ENCODE measurements at regions not wholly inside any gene's neighbourhood (a gene's known extent, or its start where the extent isn't known, plus 50 kb on each side); places are given as distances from the start of the nearest gene placed in this dataset.

DNA sequence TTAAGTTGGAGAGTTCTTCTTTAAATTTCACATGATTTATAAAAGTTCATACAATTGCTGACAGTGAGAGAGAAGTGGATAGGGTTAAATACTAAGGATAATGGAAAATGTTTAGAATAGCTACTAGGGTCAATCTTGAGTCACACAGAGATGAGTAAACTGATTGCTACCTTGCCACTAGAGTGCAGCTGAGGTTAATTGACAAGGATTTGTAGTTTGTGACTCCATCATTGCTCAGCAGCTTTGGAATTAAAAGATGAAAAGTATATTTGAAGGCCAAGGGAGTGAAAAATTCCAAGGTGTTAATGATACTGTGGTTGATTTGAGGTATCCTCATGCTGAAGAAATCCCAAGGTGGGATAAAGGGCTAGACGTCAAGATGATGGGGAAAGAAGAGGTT is 524.0 kb downstream of the UTRN start:
- TF ChIP-seq, protein P1, sequence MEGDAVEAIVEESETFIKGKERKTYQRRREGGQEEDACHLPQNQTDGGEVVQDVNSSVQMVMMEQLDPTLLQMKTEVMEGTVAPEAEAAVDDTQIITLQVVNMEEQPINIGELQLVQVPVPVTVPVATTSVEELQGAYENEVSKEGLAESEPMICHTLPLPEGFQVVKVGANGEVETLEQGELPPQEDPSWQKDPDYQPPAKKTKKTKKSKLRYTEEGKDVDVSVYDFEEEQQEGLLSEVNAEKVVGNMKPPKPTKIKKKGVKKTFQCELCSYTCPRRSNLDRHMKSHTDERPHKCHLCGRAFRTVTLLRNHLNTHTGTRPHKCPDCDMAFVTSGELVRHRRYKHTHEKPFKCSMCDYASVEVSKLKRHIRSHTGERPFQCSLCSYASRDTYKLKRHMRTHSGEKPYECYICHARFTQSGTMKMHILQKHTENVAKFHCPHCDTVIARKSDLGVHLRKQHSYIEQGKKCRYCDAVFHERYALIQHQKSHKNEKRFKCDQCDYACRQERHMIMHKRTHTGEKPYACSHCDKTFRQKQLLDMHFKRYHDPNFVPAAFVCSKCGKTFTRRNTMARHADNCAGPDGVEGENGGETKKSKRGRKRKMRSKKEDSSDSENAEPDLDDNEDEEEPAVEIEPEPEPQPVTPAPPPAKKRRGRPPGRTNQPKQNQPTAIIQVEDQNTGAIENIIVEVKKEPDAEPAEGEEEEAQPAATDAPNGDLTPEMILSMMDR (IDR thresholded peaks at IDR 0.05; ENCODE audit: low read depth, low read length) = no peak
- H3K4me3 ChIP-seq (ENCODE audit: low read depth, low read length) = no peak overlapping the region

DNA sequence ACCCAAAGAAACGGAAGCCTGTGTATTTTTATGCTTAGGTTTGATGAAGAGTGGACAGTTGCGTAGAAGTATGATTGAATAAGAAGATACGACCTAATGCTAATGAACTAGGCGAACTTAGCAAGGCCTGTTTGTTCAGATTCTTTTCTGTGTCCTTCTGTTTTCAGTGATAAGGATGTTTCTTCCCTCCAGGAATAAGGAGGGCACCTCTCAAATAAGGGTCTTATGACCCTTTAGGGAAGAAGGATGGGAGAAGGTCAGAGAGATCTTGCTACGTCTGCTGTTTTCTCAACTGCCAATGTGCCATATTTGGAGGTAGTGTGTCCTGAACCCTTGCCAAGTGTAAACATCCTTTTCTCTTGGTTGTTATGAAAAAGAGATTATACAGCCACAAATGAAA is 524.8 kb downstream of the UTRN start:
- TF ChIP-seq, protein P1 (IDR thresholded peaks at IDR 0.05; ENCODE audit: low read depth, low read length) = no peak
- H3K4me3 ChIP-seq (ENCODE audit: low read depth, low read length) = no peak overlapping the region

GRCh38 chr6:144811140-144811539 is 526.0 kb downstream of the UTRN start:
- TF ChIP-seq, protein P1 (IDR thresholded peaks at IDR 0.05; ENCODE audit: low read depth, low read length) = no peak
- H3K4me3 ChIP-seq (ENCODE audit: low read depth, low read length) = no peak overlapping the region

DNA sequence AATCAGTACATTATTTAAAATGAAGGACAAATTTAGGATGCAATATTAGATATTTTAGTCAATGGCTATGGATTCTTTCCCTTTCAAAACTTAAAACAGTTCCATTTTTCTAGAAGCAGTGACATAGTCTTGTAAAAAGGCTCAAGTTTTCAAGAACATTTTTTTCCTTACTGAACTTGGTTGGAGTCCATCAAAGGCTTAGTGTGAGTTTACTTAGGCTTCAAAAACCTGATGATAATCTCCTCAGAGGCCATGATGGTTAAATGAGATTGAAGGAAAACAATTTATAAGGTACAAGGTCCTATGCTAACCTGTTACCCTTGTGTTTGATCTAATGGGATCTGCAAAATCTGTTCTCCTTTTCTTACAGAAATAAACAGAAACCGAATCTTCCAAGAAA is 531.8 kb downstream of the UTRN start:
- TF ChIP-seq, protein P1 (IDR thresholded peaks at IDR 0.05; ENCODE audit: low read depth, low read length) = no peak
- no peak overlapping the region for H3K4me3 ChIP-seq (ENCODE audit: low read depth, low read length)

DNA sequence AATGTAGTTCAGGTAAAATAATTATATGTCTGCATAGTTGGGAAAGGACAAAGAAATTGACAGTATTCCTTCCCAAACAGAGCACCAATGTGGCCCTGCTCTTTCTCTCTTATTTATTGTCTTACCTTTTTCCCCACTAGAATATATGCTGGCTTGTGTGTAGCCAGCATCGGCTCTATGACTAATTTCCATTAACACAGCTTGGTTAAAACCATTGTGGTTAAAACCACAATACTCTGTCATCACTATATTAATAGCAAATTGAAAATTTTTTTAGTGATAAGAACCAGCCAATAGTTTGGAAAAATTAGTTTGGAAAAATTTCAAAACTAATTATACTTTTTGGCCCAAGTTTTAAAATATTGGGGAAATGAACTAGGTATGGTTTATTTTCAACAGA is 535.1 kb downstream of the UTRN start:
- TF ChIP-seq, protein P1 (IDR thresholded peaks at IDR 0.05; ENCODE audit: low read depth, low read length) = no peak
- H3K4me3 ChIP-seq (ENCODE audit: low read depth, low read length) = no peak overlapping the region

GRCh38 chr6:144823131-144823530 is 538.0 kb downstream of the UTRN start:
- TF ChIP-seq, protein P1 (IDR thresholded peaks at IDR 0.05; ENCODE audit: low read depth, low read length) = no peak
- H3K4me3 ChIP-seq (ENCODE audit: low read depth, low read length) = no peak overlapping the region

- no peak overlapping the region for H3K4me3 ChIP-seq (ENCODE audit: low read depth, low read length)
- TF ChIP-seq, protein P1 (IDR thresholded peaks at IDR 0.05; ENCODE audit: low read depth, low read length) = no peak
Observed at GRCh38 chr6:144824018-144824417, 538.9 kb downstream of the UTRN start.

Measured in WI38 (cell line).